Stomach (tissue), 4 donors: ENCODE measurements at regions not wholly inside any gene's neighbourhood (a gene's known extent, or its start where the extent isn't known, plus 50 kb on each side); places are given as distances from the start of the nearest gene placed in this dataset.

ENCODE experiments used
- CTCF ChIP-seq, 7 experiments: fragments of 450-650 bp in 4 of 7; fragments of 200-600 bp in 3 of 7; sonication (generic) in 3 of 7; IDR thresholded peaks; one replicate each; pipeline ENCODE4 v1.5.1; 2016 to 2019; ENCODE audit warnings: antibody characterized with exemption in 7 of 7, control low read depth in 2 of 7, mild to moderate bottlenecking in 1 of 7
- EP300 ChIP-seq: sonication (generic); formaldehyde crosslinking; IDR thresholded peaks from one replicate; pipeline ENCODE4 v1.6.1; 2017; ENCODE audit warnings: antibody characterized with exemption
- POLR2A ChIP-seq, 4 donors: fragments of 450-650 bp; IDR thresholded peaks; one replicate each; pipeline ENCODE4 v1.6.1; 2016; ENCODE audit warnings: antibody characterized with exemption in 4 of 4, control low read depth in 2 of 4, mild to moderate bottlenecking in 1 of 4, moderate library complexity in 1 of 4
- POLR2AphosphoS5 ChIP-seq, 3 donors: sonication (generic); formaldehyde crosslinking; IDR thresholded peaks; one replicate each; pipeline ENCODE4 v1.6.1; 2016; ENCODE audit warnings: antibody characterized with exemption in 3 of 3

GRCh38 chr5:12704955-12705354 lies 800.7 kb upstream of the CTNND2 start:
- TF ChIP-seq EP300 = no peak
- no peak for TF ChIP-seq POLR2A (IDR thresholded peaks at IDR 0.05)
- no peak for TF ChIP-seq CTCF (IDR thresholded peaks at IDR 0.05)
- no peak for TF ChIP-seq POLR2AphosphoS5 (IDR thresholded peaks at IDR 0.05)
